Esophagus mucosa (tissue), 1 donor: ENCODE measurements at regions not wholly inside any gene's neighbourhood (a gene's known extent, or its start where the extent isn't known, plus 50 kb on each side); places are given as distances from the start of the nearest gene placed in this dataset.
"Not testable (repeated sequence)": the region's sequence is repeated elsewhere in the genome, so short reads cannot be mapped to it uniquely, and the experiment has no call there.

Experiments used
- ATAC-seq: fragments of 200-7000 bp; cut with Tn5 transposase; one replicate; pipeline ENCODE4 v1.9.1; 2020
- donor health status: DM: yes; HTN: yes; CAD: no.

DNA sequence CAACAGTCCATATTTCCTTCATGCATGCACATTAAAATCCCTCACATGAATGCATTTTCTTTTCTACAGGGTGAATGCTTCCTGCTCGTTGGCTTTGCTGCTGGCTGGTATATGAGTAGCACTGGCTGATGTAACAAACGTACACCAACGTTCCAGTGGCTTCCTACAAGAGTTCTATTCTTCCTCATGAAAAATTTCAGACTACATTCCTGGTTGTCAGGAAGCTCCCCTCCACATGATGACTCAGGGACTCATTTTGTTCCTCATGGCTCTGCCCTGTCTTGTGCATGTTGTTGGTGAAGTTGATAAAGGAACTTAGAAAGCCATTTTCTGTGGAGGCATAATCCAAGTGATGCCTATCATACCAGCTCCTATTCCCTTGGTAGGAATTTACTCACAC is 470.7 kb upstream of the KLF6 start:
- ATAC-seq, result no peak

DNA sequence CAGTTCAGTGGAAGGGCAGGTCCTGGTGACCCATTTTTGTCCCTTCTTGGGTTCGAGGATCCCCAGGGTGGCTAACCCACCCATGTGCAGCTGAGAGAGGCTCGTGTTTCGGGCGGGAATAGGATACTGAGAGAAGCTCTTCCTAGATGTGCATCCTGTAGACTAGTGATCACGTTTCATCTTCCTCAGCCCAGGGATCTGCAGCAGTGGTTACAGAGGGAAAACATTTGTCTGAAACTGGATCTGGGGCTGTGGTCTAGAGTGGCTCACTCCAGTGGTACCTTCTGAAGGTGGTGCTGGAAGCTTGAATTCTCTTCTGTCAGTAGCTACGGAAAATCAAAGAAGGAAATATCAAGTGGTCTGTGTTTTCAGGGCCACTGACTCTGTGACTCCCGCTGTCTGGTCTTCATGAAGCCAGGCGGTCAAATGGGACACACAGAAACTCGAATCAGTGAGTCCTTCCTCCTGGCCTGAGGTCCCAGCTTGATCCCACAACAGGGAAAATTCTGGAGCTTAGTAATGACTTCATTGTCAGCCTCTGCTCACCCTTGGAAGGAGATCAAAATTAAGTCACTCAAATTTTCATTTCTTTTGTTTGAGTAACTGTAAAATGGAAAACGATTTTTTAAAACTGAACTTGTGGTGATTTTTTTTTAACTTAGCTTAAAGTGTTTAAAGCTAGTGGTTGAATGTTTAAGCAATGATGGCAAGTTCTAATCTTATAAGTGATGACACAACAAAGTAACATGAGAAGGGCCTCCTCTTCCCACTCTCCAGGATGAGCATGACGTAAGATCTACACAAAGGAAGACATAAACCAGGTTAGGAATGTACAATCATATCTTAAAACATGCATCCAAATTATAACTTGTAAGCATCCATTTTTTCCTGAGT is 469.3 kb upstream of the KLF6 start:
- no peak for ATAC-seq

DNA sequence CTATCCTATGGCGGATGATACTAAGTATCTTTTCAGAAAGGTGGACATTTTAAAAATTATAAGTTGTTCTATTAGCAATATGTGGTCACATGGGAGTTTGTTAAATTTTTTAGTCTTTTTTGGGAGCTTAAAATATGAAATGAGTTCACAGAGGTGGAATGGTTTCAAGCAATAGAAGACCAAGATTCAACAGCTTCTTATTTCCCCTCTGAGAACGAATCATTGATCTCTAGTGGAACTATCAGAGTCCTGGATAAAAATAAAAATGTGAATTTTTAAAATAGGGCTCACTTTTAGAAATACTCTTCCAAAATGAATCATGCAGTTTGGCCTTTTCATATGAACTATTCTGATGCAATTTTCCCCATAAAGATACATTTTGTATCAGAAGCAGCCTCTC is 467.7 kb upstream of the KLF6 start:
- ATAC-seq, result no peak

DNA sequence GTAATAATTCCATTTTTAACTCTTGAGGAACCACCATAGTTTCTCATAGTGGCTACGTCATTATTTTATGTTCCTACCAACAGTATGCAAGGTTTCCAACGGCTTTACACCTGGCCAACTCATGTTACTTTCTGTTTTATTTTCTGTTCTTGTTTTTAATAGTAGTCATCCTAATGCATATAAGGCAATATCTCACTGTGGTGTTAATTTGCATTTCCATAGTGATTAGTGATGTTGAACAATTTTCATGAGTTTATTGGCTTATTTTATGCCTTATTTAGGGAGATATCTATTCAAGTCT is 465.5 kb upstream of the KLF6 start:
- no peak for ATAC-seq

DNA sequence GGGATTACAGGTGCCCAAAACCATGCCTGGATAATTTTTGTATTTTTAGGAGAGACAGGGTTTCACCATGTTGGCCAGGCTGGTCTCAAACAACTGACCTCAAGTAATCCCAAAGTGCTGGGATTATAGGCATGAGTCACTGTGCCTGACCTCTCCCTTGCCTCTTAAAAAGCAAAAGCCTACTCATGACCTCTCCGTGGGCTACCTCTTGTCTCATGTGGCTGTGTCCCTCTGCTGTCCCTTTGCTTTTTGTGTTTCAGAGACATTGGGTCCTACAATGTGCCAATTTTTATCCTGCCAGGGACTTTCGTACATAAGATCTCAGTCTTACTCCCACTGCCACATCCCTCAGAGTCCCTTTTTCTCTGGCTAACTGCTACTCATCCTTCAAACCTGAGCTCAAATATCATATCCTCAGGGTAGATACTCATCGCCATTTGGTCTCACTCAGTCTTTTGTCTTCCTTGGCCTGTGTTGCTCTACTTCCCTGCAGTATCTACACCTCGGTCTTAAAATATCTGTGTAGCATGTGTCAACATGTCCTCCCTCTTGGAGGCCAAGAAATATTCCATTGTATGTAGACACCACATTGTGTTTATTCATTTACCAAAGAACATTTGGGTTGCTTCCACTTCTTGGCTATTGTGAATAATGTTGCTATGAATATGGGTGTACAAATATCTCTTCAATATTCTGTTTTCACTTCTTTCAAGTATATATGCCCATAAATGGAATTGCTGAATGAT is 465.0 kb upstream of the KLF6 start:
- ATAC-seq, result peak; percentile 80

DNA sequence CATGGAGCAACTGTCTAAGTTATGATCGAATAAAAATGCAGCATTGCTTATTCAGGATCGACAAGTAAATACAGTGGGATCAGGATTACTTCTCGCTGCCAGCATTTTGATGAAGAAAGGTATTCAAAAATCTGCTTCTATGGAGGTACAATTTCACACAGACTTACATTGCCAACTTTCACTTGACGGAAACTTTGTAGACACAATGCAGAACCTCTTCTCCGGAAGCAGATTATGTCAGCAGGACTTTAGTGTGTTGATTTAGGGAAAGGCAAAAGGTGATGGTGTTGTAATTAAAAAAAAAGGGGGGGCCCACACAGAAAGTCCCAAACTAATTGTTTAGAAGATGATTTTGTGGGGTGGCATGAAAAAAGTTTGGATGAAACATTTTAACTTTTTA is 462.4 kb upstream of the KLF6 start:
- ATAC-seq, result no peak

DNA sequence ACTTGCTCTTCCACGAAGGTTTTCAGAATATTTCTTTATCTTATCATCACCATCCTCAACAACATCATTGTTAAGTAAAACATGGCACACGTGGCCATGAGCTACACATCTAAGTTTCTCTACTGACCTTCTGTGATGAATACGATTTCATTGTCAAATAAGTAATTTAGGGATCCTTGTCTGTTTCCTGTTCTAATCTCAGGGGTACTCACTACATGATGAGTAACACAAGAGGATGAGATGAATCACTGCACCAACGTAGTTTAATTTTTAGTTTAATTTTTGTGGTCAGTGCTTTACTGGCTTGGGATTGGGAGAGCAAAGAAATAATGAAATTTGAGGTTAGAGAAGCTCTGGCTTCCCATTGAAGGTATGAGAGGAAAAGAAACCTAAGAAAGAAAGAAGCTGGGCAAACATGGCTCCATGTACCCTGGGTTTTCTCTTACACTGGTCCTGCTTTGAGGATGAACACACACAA is 461.9 kb upstream of the KLF6 start:
- ATAC-seq, result no peak

DNA sequence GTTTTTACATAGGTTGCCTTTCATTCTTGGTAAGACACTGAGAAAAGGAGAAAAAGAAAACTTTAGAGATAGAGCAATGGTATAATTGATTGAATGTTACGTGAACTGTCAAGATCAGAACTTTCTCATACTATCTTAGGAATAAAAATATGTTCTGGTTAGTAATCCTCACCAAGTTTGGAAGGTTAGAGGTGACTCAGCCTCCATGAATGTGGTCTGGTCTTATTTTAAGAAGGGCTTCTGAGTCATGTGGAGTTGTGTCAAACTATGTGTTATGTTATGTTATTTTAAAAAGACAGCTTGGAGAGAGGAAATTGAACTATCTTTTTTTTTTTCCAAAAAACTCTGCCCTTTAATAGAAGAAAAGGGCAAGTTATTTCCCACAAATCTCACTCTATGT is 458.6 kb upstream of the KLF6 start:
- ATAC-seq, result peak; percentile 82

DNA sequence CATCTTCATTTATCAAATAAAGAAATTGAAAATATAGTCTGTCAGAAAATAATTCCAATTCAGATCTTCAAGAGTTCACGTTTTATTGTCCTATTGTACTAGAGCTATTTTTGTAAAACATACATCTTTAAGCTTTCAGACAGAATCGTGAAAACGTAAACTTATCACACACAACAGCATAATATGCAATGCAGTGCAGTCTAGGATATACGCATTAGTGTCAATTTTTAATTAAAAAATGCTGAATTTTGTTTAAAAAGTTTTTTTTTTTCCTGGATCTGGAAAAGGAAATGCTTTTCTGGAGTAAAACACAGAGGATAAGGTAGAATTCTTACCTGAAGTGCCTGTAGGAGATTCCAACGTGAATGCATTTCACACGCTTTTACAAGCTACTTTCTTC is 458.2 kb upstream of the KLF6 start:
- no peak for ATAC-seq

DNA sequence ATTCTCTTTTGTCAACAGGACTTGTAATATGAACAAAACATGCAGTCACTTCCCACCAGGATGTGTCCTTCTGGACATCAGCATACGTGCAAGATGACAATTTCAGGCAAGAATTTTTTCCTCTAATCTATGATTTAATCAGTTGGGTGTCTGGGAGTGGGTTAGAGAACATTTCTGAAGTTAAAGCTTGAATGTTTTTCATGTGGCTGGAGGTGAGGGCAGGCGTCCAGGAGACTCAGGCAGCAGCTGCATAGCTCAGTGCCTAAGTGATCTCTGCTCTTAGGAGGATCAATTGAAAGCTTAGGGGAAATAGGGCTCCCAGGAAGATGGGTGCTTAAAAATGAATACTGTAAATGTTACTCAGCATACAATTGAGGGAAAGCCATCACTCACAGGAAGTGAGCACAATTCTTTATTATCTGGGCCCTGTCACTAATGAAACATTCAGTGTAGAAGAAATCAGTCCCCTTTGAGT is 457.6 kb upstream of the KLF6 start:
- no peak for ATAC-seq

DNA sequence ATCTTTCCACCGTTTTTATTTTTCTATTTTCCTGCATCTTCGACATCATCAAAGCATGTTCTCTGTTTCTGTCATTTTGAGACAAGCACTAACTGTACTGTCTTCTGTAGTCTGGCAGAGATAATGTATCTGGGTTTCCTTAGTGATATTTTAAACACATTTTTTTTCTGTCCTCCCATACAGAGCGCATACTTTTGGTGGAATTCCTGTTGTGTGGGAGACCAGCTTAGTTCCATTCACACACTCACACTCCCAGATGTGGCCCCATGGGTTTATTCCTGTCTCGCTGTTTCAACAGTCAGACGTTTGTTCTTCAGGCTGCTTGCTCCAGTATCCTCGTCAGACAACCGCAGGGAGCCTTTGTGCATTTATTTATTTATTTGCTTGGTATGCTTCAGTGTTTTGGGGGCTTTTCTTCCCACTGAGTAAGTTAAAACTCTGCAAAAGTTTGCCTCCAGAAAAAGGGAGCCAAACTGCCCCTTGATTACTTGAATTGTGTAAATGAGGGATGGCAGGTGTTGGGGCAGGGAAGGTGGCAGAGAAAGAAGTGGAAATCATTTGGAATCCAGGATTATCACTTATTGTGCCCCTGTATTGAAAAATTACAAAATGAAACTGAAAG is 456.8 kb upstream of the KLF6 start:
- no peak for ATAC-seq

DNA sequence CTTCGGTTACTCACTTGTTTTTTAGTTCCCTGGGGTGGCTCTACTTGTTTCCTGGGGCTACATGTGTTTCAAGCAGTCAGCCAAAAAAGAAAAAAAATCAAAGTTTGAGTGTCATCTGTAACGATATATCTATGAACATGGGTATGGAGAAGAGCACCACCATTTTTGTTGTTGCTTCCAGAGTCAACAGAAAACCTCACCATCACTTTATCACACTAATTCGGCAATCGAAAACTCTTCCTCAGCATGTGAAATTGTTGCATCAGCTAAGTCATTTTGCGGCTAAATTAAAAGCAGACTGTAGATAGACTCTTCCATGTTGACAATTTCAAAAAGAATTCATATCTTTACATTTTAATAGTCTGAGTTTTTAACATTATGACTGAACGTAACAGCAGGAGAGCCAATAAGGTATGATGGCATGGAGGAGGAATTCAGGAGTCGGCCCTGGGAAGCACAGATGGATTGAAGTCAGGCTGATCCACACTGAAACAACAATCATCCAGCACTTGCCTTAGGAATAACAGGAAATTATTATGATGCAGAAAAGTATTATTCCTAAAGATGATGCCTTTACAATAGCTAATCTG is 455.7 kb upstream of the KLF6 start:
- ATAC-seq, result no peak

DNA sequence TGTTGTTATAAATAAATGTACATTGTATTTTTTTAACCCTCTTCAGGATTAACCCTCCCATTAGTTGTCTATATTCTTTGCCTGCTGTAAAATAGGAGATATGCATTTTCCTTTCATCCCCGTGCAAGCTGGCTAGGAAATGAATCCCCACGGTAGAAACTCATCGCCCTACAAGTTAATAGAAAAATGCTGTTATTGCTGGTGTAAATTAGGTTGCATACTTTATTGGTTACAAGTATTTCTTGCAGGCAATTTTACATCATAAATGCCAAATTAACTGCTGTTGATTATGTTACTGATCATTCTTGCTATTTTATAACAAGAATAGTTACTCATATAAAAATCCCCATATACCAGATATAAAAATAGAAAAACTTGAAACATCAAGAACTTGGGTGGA is 454.2 kb upstream of the KLF6 start:
- ATAC-seq, result no peak

DNA sequence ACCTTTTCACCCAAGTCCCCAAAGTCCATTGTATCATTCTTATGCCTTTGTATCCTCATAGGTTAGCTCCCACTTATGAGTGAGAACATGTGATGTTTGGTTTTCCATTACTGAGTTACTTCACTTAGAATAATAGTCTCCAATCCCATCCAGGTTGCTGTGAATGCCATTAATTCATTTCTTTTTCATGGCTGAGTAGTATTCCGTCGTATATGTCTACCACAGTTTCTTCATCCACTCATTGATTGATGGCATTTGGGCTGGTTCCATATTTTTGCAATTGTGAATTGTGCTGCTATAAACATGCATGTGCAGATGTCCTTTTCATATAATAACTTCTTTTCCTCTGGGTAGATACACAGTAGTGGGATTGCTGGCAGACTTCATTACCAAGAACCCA is 451.9 kb upstream of the KLF6 start:
- not testable (repeated sequence) for ATAC-seq

DNA sequence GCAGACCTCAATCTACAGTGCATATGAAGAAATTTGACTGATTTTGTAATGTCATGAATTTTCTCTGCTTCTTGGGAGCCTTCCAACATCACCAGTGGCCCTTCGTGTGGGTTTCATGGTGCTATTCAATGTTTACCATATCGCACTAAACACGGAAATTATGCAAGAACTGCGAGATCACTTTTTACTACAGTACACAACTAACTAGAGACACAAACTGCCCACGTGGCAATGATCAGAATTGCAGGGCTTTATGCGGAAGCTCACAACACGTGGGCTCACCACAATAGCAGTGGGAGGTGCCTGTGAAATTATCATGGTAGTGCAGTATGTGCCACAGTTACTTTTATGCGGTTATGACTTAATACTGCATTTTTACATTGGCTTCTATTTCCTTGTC is 449.7 kb upstream of the KLF6 start:
- no peak for ATAC-seq

DNA sequence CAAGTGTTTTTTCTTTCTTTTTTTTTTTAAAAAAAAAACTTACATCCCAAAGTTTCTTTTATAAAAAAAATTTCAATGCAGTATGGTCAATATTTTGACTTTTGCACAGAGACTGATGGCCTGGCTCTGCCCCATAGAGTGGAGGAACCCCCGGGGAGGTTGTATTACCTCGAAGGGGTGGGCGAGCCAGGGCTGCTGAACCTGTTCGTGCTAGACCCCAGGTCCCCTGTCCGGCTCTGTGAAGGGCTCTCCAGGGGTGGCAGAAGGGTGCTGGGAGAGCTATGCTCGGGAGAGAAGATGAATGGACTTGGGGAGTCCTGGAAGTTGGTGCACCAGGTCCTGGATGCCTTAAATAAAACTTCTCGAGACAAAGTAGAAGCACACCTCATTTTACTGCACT is 446.4 kb upstream of the KLF6 start:
- no peak for ATAC-seq

DNA sequence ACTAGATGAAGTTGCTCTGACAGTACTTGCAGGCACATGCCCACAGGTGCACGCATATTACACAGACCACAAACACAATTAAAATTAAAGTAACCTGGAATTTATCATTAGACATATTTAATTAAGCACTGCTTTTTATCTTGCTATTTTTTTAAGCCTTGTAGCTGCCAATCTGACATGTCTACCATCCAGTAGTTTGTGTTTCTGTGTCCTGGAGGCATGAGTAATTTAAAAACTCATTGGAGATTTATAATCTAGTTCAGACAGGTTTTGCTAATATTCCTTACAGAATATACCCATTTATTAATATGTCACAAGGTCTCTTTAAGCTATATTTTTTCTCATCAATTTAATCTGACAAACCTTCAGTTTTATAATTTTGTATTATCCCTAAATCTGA is 445.0 kb upstream of the KLF6 start:
- no peak for ATAC-seq

DNA sequence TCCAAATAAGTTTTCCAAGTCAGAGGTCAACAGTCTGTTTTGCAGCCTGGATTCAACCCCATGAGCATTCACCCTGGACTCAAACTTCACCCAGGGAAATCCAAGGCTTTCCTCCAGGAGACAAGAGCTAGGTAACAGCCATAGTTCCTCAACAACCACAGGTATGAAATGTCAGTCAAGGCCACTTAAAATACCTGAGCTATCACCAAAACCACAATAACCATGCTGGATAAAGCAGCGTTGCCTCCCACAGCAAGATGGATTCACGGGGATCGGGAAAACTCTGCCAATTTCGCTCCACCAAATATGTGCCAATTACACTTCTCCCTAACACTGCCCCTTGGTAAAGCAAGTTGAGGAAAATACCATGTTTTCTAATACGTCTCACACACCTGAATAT is 444.1 kb upstream of the KLF6 start:
- ATAC-seq, result no peak

DNA sequence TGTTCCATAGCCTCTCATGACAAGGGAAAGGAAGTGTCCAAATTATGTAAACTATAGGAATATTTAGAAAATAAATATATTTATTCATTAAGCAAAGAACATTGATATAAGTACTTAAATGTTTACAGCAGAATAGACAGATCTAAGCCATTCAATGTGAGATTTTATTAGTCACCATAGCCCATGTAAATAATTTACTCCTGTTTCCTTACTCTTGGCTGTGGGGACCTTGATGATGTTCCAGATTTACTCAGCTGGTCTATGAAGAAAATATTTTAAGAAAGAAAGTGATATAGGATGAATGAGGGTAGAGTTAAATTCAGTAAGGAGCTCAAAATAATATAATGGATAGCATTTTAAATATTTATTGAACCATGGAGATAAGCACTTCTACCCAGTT is 442.6 kb upstream of the KLF6 start:
- ATAC-seq, result no peak

DNA sequence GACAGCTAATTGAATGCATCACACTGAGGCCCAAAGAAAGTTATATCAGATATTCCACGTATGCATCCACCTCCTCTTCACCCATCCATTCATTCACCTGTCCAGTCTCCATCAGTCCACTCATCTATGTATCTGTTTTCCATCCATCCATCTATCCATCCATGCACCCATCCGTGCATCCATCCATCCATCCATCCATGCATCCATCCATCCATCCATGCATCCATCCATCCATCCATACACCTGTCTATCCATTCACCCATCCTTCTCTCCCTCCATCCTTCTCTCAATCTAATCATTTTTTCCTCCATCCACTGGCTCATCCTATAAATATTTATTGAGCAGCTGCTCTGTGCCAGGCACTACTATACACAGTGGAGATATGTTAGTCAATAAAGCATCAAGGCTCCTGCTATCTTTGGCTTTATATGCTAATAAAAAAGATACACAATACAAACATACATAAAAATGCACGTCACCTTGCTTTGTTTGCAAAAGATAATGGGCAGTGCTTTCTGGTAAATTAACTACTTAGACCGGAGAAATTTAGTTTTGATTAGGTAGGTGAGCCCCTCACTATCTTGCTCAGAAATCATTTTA is 442.0 kb upstream of the KLF6 start:
- ATAC-seq, result no peak

DNA sequence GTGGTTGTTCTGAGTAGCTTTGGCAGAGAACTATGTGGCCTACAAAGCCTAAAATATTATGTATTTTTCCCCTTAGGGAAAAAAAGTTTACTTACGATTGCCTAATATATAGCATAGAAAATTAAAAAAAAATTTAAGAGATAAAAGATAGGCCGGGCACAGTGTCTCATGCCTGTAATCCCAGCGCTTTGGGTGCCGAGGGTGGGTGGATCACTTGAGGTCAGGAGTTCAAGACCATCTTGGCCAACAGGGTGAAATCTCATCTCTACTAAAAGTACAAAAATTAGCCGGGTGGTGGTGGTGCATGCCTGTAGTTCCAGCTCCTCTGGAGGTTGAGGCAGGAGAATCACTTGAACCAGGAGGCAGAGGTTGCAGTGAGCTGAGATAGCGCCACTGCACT is 439.2 kb upstream of the KLF6 start:
- ATAC-seq, result no peak

DNA sequence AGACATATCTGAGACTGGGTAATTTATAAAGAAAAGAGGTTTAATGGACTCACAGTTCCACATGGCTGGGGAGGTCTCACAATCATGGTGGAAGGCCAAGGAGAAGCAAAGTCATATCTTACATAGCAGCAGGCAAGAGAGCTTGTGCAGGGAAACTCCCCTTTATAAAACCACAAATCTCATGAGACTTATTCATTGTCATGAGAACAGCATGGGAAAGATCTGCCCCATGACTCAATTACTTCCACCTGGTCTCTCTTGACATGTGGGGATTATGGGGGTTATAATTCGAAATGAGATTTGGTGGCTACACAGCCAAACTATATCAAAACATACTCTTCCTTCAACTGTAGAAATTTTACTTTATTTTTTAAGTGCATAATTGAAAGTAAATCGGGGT is 436.3 kb upstream of the KLF6 start:
- not testable (repeated sequence) for ATAC-seq

DNA sequence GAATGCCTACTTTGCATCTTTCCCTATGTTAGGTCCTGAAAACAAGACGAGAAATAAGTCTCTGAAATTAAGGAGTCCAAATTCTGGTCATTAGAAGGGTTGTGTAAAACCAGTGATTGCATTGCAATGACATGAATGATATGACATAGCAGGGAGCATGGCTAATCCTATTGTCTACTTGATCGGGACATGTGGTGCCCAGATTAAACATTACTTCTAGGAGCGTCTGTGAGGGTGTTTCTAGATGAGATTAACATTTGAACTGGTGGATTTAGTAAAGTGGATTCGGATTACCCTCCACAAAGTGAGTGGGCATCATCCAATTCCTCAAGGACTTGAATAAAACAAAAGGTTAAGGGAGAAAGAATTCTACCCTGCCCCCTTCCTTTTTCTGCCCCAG is 434.9 kb upstream of the KLF6 start:
- ATAC-seq, result no peak
